Fibroblast of peridontal ligament (primary cell): ENCODE measurements at regions not wholly inside any gene's neighbourhood (a gene's known extent, or its start where the extent isn't known, plus 50 kb on each side); places are given as distances from the start of the nearest gene placed in this dataset.
A peak's percentile ranks its signal among the peaks of the same experiment; 100 is the strongest.
"Not testable (repeated sequence)": the region's sequence is repeated elsewhere in the genome, so short reads cannot be mapped to it uniquely, and the experiment has no call there.

Experiments
- DNase-seq: peaks from one replicate; pipeline ENCODE4 v3.0.0-alpha.2; 2010; ENCODE audit errors: extremely low read depth

GRCh38 chr3:154678041-154678654 is 248.2 kb upstream of the GPR149 start:
- DNase-seq = no peak

- DNase-seq = no peak
Observed at GRCh38 chr3:154668835-154669234, 238.8 kb upstream of the GPR149 start.

DNA sequence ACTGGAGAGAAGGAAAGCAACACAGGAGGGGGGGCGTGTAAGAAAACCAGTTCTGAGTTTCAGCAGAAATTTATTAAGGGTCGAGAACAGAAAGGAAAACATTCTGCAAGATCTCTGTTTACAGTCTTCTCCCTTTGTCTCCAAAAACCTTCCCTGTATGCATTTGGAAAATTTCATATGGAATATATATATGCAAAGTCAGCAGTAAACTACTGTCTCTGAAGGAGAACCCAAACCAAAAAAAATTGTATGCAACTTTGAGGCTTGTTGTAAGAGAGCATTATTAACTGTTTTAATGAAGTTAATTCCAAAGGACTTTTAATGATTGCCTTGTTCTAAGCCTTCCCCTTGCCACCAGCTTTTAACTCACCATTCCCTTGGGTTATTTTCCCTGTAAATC is 238.2 kb upstream of the GPR149 start:
- no peak for DNase-seq

DNA sequence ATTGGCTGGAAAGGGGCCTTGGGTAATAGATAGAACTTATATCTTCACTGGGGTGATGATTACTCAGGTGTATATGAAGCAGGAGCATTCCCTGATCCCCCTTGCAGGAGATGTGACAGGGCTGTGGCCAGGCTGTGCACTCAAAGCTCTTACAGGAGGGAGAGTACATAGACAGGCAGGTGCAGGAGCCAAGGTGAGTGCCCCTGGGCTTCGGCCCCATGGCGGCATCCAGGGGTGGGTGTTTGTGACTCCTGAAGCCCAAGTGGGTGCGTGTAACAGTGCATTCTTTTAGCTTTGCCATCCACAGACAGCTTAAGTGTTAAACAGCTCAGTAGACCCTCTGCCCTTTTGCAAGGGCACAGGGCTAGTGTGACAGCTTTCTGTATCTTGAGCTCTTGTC is 236.6 kb upstream of the GPR149 start:
- no peak for DNase-seq

- DNase-seq = no peak
Observed at GRCh38 chr3:154664714-154665113, 234.7 kb upstream of the GPR149 start.

- no peak for DNase-seq
Observed at GRCh38 chr3:154662851-154663250, 232.9 kb upstream of the GPR149 start.

DNA sequence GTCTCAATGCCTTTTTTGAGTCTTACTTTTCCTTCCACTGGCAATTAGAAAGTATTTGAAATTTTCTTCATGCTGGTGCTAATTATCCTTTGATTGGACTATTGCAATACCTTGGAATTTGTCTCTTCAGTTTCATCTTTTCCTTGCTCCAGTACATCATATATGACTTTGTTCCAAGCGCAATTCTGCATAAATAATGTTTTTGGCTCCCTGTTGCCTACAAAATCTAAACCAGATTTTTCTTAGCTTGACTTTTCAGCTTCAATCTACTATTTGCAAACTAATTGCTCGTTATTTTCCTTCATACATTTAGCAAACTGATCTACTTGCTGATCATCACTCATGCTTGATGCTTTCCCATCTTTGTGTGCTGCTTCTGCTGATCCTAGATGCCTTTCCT is 230.8 kb upstream of the GPR149 start:
- no peak for DNase-seq

- no peak for DNase-seq
Observed at GRCh38 chr3:154658000-154658399, 228.0 kb upstream of the GPR149 start.

GRCh38 chr3:154657218-154657617 is 227.2 kb upstream of the GPR149 start:
- no peak for DNase-seq

GRCh38 chr3:154656486-154656885 is 226.5 kb upstream of the GPR149 start:
- DNase-seq = no peak

DNA sequence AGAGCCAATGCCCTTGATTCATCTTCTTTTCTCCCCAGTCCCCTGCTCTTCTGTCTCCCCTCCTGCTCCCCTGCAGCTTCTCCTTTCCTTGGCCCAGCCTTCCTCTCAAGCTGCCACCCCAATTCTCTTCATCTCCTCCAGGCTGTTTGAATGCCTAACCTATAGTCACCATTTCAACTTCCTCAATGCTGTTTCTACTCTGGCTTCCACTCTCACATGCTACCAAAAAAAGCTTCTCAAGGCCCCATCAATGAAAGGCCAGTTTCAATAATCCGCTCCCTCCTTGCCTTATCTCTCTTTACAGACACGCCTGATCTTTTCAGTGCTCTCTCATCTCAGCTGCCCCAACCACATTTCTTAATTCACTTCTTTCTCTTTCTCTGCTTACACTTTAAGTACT is 212.2 kb upstream of the GPR149 start:
- DNase-seq = no peak

GRCh38 chr3:154625756-154626155 is 195.8 kb upstream of the GPR149 start:
- DNase-seq = no peak

DNA sequence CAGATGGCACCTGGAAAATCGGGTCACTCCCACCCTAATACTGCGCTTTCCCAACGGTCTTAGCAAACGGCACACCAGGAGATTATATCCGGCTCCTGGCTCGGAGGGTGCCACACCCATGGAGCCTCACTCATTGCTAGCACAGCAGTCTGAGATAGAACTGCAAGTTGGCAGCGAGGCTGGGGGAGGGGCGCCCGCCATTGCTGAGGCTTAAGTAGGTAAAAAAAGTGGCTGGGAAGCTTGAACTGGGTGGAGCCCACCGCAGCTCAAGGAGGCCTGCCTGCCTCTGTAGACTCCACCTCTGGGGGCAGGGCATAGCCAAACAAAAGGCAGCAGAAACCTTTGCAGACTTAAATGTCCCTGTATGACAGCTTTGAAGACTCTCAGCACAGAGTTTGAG is 189.6 kb upstream of the GPR149 start:
- not testable (repeated sequence) for DNase-seq

GRCh38 chr3:154616298-154616697 is 186.3 kb upstream of the GPR149 start:
- no peak for DNase-seq

DNA sequence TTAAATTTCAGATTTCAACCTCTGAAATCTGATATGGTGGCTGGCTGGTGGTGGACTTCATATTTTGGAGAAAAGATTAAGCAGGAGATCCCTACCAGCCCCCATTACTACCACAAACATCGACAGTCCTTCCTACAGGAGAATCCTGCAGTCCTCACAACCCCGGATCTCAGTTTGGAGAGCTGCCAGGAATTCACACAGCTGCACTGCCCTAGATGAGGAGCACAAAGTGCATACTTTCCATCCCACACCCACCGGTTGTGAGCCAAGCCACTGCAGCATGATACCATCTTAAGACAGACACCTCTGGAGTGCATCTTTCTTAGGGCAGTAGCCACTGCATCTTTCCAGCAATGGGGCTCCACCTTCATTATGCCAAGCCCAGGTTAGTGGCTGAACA is 185.5 kb upstream of the GPR149 start:
- no peak for DNase-seq

DNA sequence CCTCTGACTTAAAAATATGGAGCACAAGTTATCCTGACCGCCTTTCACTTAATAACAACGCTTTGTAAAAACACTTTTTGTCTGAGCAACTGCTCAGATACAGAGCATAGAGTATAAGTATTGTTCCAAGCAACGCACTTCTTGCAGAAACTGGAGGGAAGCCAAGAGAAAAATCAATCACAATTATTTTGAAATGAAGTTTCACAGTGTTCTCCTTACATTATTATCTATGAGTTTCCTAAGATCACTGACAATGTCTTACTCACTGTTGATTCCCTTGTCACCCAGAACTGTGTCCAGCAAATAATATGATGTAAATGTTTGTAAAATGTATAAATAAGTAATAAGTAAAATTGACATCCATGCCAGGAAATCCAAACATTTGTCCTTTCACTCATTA is 184.6 kb upstream of the GPR149 start:
- no peak for DNase-seq

- DNase-seq = no peak
Observed at GRCh38 chr3:154614078-154614477, 184.1 kb upstream of the GPR149 start.

DNA sequence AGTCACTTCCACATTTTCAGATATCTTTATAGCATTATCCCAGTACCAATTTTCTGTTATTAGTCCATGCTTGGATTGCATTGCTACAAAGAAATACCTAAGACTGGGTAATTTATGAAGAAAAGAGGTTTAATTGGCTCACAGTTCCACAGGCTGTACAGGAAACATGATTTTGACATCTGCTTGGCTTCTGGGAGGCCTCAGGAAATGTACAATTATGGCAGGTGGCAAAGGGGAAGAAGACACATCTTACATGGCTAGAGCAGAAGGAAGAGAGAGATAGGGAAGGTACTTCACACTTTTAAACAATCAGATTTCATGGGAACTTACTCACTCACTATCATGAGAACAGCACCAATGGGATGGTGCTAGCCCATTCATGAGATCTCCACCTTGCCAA is 172.3 kb upstream of the GPR149 start:
- no peak for DNase-seq

GRCh38 chr3:154598166-154598565 is 168.2 kb upstream of the GPR149 start:
- no peak for DNase-seq

DNA sequence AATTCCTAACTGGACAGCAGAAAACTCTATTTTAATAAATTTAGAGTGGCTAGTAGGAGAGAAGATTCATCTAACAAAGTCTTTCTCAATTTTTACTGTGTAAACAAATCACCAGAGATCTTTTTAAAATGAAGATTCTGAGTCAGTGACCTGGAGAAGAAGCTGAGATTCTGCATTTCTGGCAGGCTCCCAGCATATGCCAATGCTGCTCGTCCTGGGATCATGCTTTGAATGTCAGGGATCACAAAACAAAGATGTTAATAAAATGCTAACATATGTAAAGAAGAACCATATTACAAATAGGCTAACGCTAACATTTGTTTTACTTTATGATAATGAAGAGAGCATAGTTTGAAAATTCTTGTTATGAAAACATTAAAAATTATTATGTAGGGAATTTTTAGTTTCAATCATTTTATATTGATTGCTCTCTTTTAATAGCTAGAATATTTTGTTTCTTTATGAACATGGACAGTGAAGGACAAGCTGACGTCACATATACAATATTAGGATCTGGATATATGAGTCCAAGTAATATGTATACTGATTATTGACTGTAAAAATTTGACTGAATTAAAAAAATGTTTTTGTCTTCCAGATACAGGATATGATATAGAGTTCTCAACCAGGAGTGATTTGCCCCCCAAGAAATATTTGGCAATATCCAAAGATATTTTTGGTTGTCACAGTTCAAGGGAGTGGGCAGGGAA is 160.8 kb upstream of the GPR149 start:
- no peak for DNase-seq

DNA sequence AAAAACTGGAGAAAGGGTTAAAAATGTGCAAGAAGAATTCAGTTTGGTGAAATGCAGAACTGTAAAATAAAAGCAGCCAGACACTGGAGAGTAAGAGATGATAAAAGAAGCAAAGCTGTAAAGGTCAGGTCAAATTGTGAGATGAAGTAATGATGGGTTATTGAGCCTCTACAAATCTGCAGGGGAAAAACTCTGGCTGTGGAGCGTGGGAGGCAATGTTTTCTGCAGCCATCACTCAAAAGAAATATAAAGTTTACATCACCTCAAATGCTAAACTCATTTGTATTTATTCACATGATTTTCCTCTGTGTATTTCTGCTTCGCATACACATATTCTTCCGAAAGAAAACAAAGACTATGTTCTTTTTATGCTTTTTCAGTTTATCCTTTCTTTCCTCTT is 158.8 kb upstream of the GPR149 start:
- DNase-seq = no peak

DNA sequence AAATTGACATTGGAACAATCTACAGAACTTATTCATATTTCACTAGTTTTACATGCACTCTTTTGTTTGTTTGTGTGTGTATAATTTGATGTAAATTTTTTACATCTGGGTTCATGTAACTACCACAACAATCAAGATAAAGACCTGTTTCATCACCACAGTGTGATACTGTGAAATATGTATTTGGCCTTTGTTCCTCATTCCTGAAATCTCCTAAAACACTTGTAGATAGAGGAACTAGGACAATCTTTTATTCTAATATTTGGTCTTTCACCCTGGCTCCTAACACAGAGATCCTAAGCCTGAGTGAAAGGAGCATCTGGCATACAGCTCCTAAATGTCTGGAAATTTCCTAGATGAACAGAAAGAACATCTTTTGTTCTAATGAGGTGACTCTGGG is 155.0 kb upstream of the GPR149 start:
- no peak for DNase-seq

DNA sequence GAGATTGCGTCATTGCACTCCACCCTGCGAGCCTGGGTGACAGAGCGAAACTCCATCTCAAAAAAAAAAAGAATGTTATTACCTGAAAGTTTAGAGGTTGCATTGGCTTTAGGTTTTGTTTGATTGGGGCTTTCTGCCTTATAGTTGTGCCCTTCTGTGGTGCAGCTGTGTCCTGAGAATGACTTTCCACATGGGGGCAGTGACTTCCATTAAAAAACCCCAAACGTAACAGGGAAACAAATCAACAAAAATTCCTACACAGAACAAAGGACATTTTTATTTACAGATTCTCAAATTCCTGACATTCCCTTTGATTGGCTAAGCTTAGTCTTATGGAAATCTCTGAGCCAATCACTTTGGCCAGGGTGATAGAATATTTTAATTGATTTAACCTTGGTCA is 154.1 kb upstream of the GPR149 start:
- DNase-seq = no peak

DNA sequence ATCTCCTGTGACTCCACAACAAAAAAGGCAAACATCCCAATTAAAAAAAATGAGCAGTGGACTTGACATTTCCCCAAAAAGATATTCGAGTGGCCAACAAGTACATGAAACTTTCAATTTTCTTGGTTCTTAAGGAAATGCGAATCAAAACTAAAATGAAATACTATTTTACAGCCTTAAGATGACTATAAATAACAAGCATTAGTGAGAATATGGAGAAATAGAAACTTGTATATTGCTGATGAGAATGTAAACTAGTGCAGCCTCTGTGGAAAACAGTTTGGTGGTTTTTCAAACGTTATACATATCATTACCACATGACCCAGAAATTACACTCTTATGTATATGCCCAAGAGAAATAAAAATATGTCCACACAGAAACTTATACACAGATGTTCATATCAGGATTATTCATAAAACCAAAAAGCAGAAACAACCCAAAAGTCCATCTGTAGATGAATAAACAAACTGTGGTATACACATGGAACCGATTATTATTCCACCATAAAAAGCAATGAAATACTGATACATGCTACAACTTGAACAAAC is 153.2 kb upstream of the GPR149 start:
- DNase-seq = peak; percentile 2
